Loucy (cell line): ENCODE measurements at regions not wholly inside any gene's neighbourhood (a gene's known extent, or its start where the extent isn't known, plus 50 kb on each side); places are given as distances from the start of the nearest gene placed in this dataset.

ENCODE experiments used
- H2AFZ ChIP-seq: fragments of 200-600 bp; sonication (generic); 2 replicates; pipeline ENCODE4 v1.6.0; 2016; ENCODE audit warnings: antibody characterized with exemption, mild to moderate bottlenecking, low read length, moderate library complexity
- H3F3A ChIP-seq: fragments of 200-600 bp; 2 replicates; pipeline ENCODE4 v1.6.0; 2016; ENCODE audit warnings: antibody characterized with exemption, low read depth, mild to moderate bottlenecking
- H3K27me3 ChIP-seq: fragments of 200-600 bp; sonication (generic); 2 replicates; pipeline ENCODE4 v1.6.1; 2014; ENCODE audit warnings: low read length, mild to moderate bottlenecking; ENCODE audit not compliant: insufficient read depth, poor library complexity, severe bottlenecking
- H3K36me3 ChIP-seq: fragments of 200-600 bp; sonication (generic); 2 replicates; pipeline ENCODE4 v1.6.1; 2016; ENCODE audit warnings: low read length; ENCODE audit not compliant: insufficient read depth
- H3K4me1 ChIP-seq: fragments of 200-600 bp; sonication (generic); 2 replicates; pipeline ENCODE4 v1.5.1; 2014; ENCODE audit warnings: low read length, mild to moderate bottlenecking; ENCODE audit not compliant: insufficient read depth, poor library complexity, severe bottlenecking
- H3K4me2 ChIP-seq: fragments of 200-600 bp; sonication (generic); 2 replicates; pipeline ENCODE4 v1.6.0; 2014; ENCODE audit warnings: antibody characterized with exemption, low read length, low read depth, mild to moderate bottlenecking; ENCODE audit not compliant: poor library complexity, severe bottlenecking
- H3K4me3 ChIP-seq: fragments of 200-600 bp; sonication (generic); 2 replicates; pipeline ENCODE4 v1.5.1; 2014; ENCODE audit warnings: low read length, mild to moderate bottlenecking, mixed read lengths; ENCODE audit not compliant: poor library complexity, severe bottlenecking
- H3K79me2 ChIP-seq: fragments of 200-600 bp; sonication (generic); 2 replicates; pipeline ENCODE4 v1.6.1; 2014; ENCODE audit warnings: low read length; ENCODE audit not compliant: insufficient read depth
- H3K9ac ChIP-seq: fragments of 200-600 bp; sonication (generic); 2 replicates; pipeline ENCODE4 v1.6.0; 2014; ENCODE audit warnings: mild to moderate bottlenecking, low read depth, low read length, moderate library complexity; ENCODE audit not compliant: poor library complexity, severe bottlenecking
- H3K9me2 ChIP-seq: fragments of 200-600 bp; sonication (generic); replicated peaks from 2 replicates; pipeline ENCODE4 v1.6.1; 2016; ENCODE audit warnings: low read depth, low read length, mixed read lengths
- H3K9me3 ChIP-seq: fragments of 200-600 bp; sonication (generic); 2 replicates; pipeline ENCODE4 v1.6.1; 2014; ENCODE audit warnings: mild to moderate bottlenecking, antibody characterized with exemption, low read length, low read depth; ENCODE audit not compliant: insufficient read depth
- H4K20me1 ChIP-seq: fragments of 200-600 bp; sonication (generic); 2 replicates; pipeline ENCODE4 v1.6.0; 2014; ENCODE audit warnings: antibody characterized with exemption, low read length, mild to moderate bottlenecking; ENCODE audit not compliant: insufficient read depth, poor library complexity, severe bottlenecking
- EZH2phosphoT487 ChIP-seq: fragments of 200-600 bp; IDR thresholded peaks from 2 replicates; pipeline ENCODE4 v1.6.1; 2018; ENCODE audit warnings: antibody characterized with exemption, mild to moderate bottlenecking, moderate library complexity, borderline replicate concordance
- TF ChIP-seq, protein P1 (sequence below): fragments of 200-600 bp; sonication (generic); conservative IDR thresholded peaks from 2 replicates; pipeline ENCODE4 v1.5.1; 2014; ENCODE audit warnings: mild to moderate bottlenecking, antibody characterized with exemption, low read length

DNA sequence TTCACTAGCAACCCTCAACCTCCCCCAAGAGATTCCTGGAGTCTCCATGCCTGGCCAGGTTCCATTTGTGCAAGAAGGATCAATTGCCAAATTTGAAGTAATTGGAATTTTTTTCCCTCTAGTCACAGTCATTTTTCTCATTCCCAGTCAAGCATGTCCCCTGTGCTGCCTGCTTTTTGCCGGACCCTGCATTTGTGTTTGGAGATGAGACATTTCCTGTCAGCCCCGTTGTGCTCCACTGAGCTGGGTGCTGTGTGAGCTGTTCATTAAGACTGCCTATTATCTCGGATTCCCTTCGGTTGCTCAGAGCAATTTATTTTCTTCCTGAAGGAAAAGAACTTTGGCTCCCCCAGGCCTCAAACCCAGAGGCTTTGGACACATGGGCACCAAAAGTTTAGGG, 201.0 kb upstream of the NLRP1 start:
- Histone ChIP-seq H3K4me1 (no peaks in the 10 kb centered on the region), H3K4me3 (no peak overlapping the region), H3K9me3 (peaks cover 10% of the 10 kb centered on the region; the same call in 1 of the 2 replicates), H3K79me2 (no peaks in the 10 kb centered on the region), H3K9me2 (no peaks in the 10 kb centered on the region), H3K4me2 (no peak overlapping the region), H2AFZ (no peak overlapping the region), H4K20me1 (no peaks in the 10 kb centered on the region), H3K27me3 (no peaks in the 10 kb centered on the region), H3F3A (no peaks in the 10 kb centered on the region), H3K36me3 (no peaks in the 10 kb centered on the region), H3K9ac (no peak overlapping the region)
- TF ChIP-seq, protein P1, sequence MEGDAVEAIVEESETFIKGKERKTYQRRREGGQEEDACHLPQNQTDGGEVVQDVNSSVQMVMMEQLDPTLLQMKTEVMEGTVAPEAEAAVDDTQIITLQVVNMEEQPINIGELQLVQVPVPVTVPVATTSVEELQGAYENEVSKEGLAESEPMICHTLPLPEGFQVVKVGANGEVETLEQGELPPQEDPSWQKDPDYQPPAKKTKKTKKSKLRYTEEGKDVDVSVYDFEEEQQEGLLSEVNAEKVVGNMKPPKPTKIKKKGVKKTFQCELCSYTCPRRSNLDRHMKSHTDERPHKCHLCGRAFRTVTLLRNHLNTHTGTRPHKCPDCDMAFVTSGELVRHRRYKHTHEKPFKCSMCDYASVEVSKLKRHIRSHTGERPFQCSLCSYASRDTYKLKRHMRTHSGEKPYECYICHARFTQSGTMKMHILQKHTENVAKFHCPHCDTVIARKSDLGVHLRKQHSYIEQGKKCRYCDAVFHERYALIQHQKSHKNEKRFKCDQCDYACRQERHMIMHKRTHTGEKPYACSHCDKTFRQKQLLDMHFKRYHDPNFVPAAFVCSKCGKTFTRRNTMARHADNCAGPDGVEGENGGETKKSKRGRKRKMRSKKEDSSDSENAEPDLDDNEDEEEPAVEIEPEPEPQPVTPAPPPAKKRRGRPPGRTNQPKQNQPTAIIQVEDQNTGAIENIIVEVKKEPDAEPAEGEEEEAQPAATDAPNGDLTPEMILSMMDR, result no peak
- TF ChIP-seq EZH2phosphoT487, result no peak

DNA sequence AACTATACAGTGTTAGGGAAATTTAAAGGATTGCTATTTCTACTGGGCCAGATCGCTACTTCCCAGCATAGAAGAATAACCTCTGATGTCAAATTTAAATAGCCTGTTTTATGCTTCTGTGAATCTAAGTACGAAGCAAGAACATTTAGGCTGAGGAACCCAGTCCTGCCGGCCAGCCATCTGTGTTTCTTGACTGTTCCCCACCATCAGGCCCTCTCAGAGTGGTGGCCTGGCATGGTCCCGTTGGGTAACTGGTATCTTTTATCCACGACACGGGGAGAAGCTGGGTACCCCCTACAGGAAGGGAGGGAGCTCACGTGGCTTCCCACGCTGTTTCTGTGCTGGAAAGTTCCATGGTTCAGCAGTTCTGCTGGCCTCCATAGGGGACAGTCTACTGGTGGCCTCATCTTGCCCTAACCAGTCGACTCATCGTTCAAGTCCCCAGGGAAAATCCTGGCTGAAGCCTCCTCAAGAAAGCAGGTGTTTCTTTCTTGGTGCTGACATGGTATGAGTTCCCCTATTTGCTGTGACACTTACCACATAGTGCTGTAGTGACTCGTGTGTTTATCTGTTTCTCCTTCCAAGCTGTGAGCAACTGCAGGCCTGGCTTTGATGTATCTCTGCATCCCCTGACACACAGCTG, 201.7 kb upstream of the NLRP1 start:
- no peak overlapping the region for H3K4me2 ChIP-seq
- TF ChIP-seq EZH2phosphoT487, result no peak
- TF ChIP-seq, protein P1, result no peak
- H4K20me1 ChIP-seq, result no peaks in the 10 kb centered on the region
- H3K4me1 ChIP-seq, result no peaks in the 10 kb centered on the region
- H3K9me2 ChIP-seq, result no peaks in the 10 kb centered on the region
- H2AFZ ChIP-seq, result no peak overlapping the region
- H3K27me3 ChIP-seq, result no peaks in the 10 kb centered on the region
- no peak overlapping the region for H3K4me3 ChIP-seq
- H3K9me3 ChIP-seq, result peaks cover 10% of the 10 kb centered on the region; the same call in 1 of the 2 replicates
- H3K9ac ChIP-seq, result no peak overlapping the region
- H3K36me3 ChIP-seq, result no peaks in the 10 kb centered on the region
- H3K79me2 ChIP-seq, result no peaks in the 10 kb centered on the region
- H3F3A ChIP-seq, result no peaks in the 10 kb centered on the region

DNA sequence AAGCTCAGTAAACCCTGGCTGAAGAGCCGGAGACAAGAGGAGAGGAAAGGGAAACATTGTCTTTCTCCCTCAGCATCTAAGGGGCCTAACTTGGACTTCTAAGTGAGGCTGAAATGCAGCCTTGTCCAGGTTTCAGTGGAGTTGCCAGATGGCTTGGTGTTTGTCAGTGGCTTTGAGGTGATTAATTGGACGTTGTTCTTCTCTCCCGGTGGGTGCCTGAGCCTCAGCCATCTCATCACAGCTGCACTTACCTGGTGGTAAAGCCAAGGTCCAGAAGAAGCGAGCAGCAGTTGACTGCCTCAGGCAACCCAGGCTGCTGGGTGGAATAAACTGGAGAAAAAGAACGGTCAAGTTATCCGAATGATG, 202.2 kb upstream of the NLRP1 start:
- no peaks in the 10 kb centered on the region for H4K20me1 ChIP-seq
- H3K4me2 ChIP-seq, result no peak overlapping the region
- H3K4me1 ChIP-seq, result no peaks in the 10 kb centered on the region
- H2AFZ ChIP-seq, result no peak overlapping the region
- TF ChIP-seq EZH2phosphoT487, result no peak
- TF ChIP-seq, protein P1, result no peak
- no peaks in the 10 kb centered on the region for H3F3A ChIP-seq
- no peaks in the 10 kb centered on the region for H3K36me3 ChIP-seq
- no peaks in the 10 kb centered on the region for H3K79me2 ChIP-seq
- H3K9ac ChIP-seq, result no peak overlapping the region
- no peak overlapping the region for H3K4me3 ChIP-seq
- no peaks in the 10 kb centered on the region for H3K27me3 ChIP-seq
- H3K9me2 ChIP-seq, result no peaks in the 10 kb centered on the region
- peaks cover 12% of the 10 kb centered on the region; the same call in 1 of the 2 replicates for H3K9me3 ChIP-seq
